ENCODE measurements at regions not wholly inside any gene's neighbourhood (a gene's known extent, or its start where the extent isn't known, plus 50 kb on each side); places are given as distances from the start of the nearest gene placed in this dataset.

- DNase-seq: no peak
Measured at GRCh38 chr21:31446226-31446855, 102.3 kb upstream of the TIAM1 start.

GRCh38 chr21:31445137-31445536 is 101.1 kb upstream of the TIAM1 start:
- Histone ChIP-seq H3K36me3 (ENCODE audit: control insufficient read depth, insufficient read depth, low read length) (no peaks in the 10 kb centered on the region), H3K4me1 (ENCODE audit: control insufficient read depth, insufficient read depth, low read length) (no peaks in the 10 kb centered on the region), H3K27me3 (ENCODE audit: control insufficient read depth, insufficient read depth, low read length) (no peaks in the 10 kb centered on the region), H3K9me3 (ENCODE audit: control insufficient read depth, low read depth, low read length) (no peaks in the 10 kb centered on the region), H3K27ac (ENCODE audit: low read length) (no peak overlapping the region), H3K4me3 (ENCODE audit: low read length) (no peak overlapping the region)
- 100% methylated on average over 2 of the region's 4 CpGs for WGBS (ENCODE audit: insufficient coverage, low lambda C conversion rate)
- no peak for DNase-seq

More at GRCh38 chr21:31446226-31446855, 102.3 kb upstream of the TIAM1 start:
- H3K4me1 ChIP-seq (ENCODE audit: control insufficient read depth, insufficient read depth, low read length): no peaks in the 10 kb centered on the region
- no peaks in the 10 kb centered on the region for H3K36me3 ChIP-seq (ENCODE audit: control insufficient read depth, insufficient read depth, low read length)
- no peaks in the 10 kb centered on the region for H3K27me3 ChIP-seq (ENCODE audit: control insufficient read depth, insufficient read depth, low read length)
- H3K9me3 ChIP-seq (ENCODE audit: control insufficient read depth, low read depth, low read length): no peaks in the 10 kb centered on the region
- 93% methylated on average over 3 of the region's 8 CpGs for WGBS (ENCODE audit: insufficient coverage, low lambda C conversion rate)
- H3K27ac ChIP-seq (ENCODE audit: low read length): no peak overlapping the region
- H3K4me3 ChIP-seq (ENCODE audit: low read length): no peak overlapping the region

GRCh38 chr21:31443736-31444521 is 99.9 kb upstream of the TIAM1 start:
- H3K4me1 ChIP-seq (ENCODE audit: control insufficient read depth, insufficient read depth, low read length): no peaks in the 10 kb centered on the region
- H3K27ac ChIP-seq (ENCODE audit: low read length): no peak overlapping the region
- no peaks in the 10 kb centered on the region for H3K9me3 ChIP-seq (ENCODE audit: control insufficient read depth, low read depth, low read length)
- DNase-seq: no peak
- no peaks in the 10 kb centered on the region for H3K27me3 ChIP-seq (ENCODE audit: control insufficient read depth, insufficient read depth, low read length)
- no peaks in the 10 kb centered on the region for H3K36me3 ChIP-seq (ENCODE audit: control insufficient read depth, insufficient read depth, low read length)
- 86% methylated on average over 1 of the region's 8 CpGs for WGBS (ENCODE audit: insufficient coverage, low lambda C conversion rate)
- no peak overlapping the region for H3K4me3 ChIP-seq (ENCODE audit: low read length)

- DNase-seq: no peak
- H3K27me3 ChIP-seq (ENCODE audit: control insufficient read depth, insufficient read depth, low read length): no peaks in the 10 kb centered on the region
- no CpG with 5 or more reads among the region's 6 CpGs for WGBS (ENCODE audit: insufficient coverage, low lambda C conversion rate)
- no peaks in the 10 kb centered on the region for H3K4me1 ChIP-seq (ENCODE audit: control insufficient read depth, insufficient read depth, low read length)
- H3K27ac ChIP-seq (ENCODE audit: low read length): no peak overlapping the region
- no peak overlapping the region for H3K4me3 ChIP-seq (ENCODE audit: low read length)
- H3K36me3 ChIP-seq (ENCODE audit: control insufficient read depth, insufficient read depth, low read length): no peaks in the 10 kb centered on the region
- H3K9me3 ChIP-seq (ENCODE audit: control insufficient read depth, low read depth, low read length): no peaks in the 10 kb centered on the region
Measured at GRCh38 chr21:31442339-31442738, 98.3 kb upstream of the TIAM1 start.

GRCh38 chr21:31429506-31429905 is 85.4 kb upstream of the TIAM1 start:
- Histone ChIP-seq H3K4me1 (ENCODE audit: control insufficient read depth, insufficient read depth, low read length) (no peaks in the 10 kb centered on the region), H3K4me3 (ENCODE audit: low read length) (no peak overlapping the region), H3K9me3 (ENCODE audit: control insufficient read depth, low read depth, low read length) (no peaks in the 10 kb centered on the region), H3K27ac (ENCODE audit: low read length) (no peak overlapping the region), H3K27me3 (ENCODE audit: control insufficient read depth, insufficient read depth, low read length) (no peaks in the 10 kb centered on the region), H3K36me3 (ENCODE audit: control insufficient read depth, insufficient read depth, low read length) (no peaks in the 10 kb centered on the region)
- WGBS (ENCODE audit: insufficient coverage, low lambda C conversion rate): no CpG with 5 or more reads among the region's 9 CpGs
- DNase-seq: no peak

GRCh38 chr21:31426235-31426797 is 82.3 kb upstream of the TIAM1 start:
- no peak for DNase-seq
- Histone ChIP-seq H3K9me3 (ENCODE audit: control insufficient read depth, low read depth, low read length) (no peaks in the 10 kb centered on the region), H3K4me3 (ENCODE audit: low read length) (no peak overlapping the region), H3K27ac (ENCODE audit: low read length) (no peak overlapping the region), H3K27me3 (ENCODE audit: control insufficient read depth, insufficient read depth, low read length) (no peaks in the 10 kb centered on the region), H3K36me3 (ENCODE audit: control insufficient read depth, insufficient read depth, low read length) (no peaks in the 10 kb centered on the region), H3K4me1 (ENCODE audit: control insufficient read depth, insufficient read depth, low read length) (no peaks in the 10 kb centered on the region)
- 100% methylated on average over 2 of the region's 5 CpGs for WGBS (ENCODE audit: insufficient coverage, low lambda C conversion rate)

GRCh38 chr21:31425138-31425537 is 81.1 kb upstream of the TIAM1 start:
- Histone ChIP-seq H3K9me3 (ENCODE audit: control insufficient read depth, low read depth, low read length) (no peaks in the 10 kb centered on the region), H3K36me3 (ENCODE audit: control insufficient read depth, insufficient read depth, low read length) (no peaks in the 10 kb centered on the region), H3K4me1 (ENCODE audit: control insufficient read depth, insufficient read depth, low read length) (no peaks in the 10 kb centered on the region), H3K4me3 (ENCODE audit: low read length) (no peak overlapping the region), H3K27me3 (ENCODE audit: control insufficient read depth, insufficient read depth, low read length) (no peaks in the 10 kb centered on the region), H3K27ac (ENCODE audit: low read length) (no peak overlapping the region)
- 36% methylated on average over 3 of the region's 5 CpGs for WGBS (ENCODE audit: insufficient coverage, low lambda C conversion rate)
- no peak for DNase-seq

GRCh38 chr21:31424058-31424457 is 80.0 kb upstream of the TIAM1 start:
- WGBS (ENCODE audit: insufficient coverage, low lambda C conversion rate): 66% methylated on average over 3 of the region's 6 CpGs
- DNase-seq: no peak
- Histone ChIP-seq H3K36me3 (ENCODE audit: control insufficient read depth, insufficient read depth, low read length) (no peaks in the 10 kb centered on the region), H3K27ac (ENCODE audit: low read length) (no peak overlapping the region), H3K27me3 (ENCODE audit: control insufficient read depth, insufficient read depth, low read length) (no peaks in the 10 kb centered on the region), H3K4me3 (ENCODE audit: low read length) (no peak overlapping the region), H3K4me1 (ENCODE audit: control insufficient read depth, insufficient read depth, low read length) (no peaks in the 10 kb centered on the region), H3K9me3 (ENCODE audit: control insufficient read depth, low read depth, low read length) (no peaks in the 10 kb centered on the region)

- no peak overlapping the region for H3K4me3 ChIP-seq (ENCODE audit: low read length)
- H3K4me1 ChIP-seq (ENCODE audit: control insufficient read depth, insufficient read depth, low read length): no peaks in the 10 kb centered on the region
- no peak for DNase-seq
- H3K27ac ChIP-seq (ENCODE audit: low read length): no peak overlapping the region
- no peaks in the 10 kb centered on the region for H3K27me3 ChIP-seq (ENCODE audit: control insufficient read depth, insufficient read depth, low read length)
- H3K36me3 ChIP-seq (ENCODE audit: control insufficient read depth, insufficient read depth, low read length): no peaks in the 10 kb centered on the region
- no peaks in the 10 kb centered on the region for H3K9me3 ChIP-seq (ENCODE audit: control insufficient read depth, low read depth, low read length)
- 100% methylated on average over 1 of the region's 8 CpGs for WGBS (ENCODE audit: insufficient coverage, low lambda C conversion rate)
Measured at GRCh38 chr21:31420988-31421387, 76.9 kb upstream of the TIAM1 start.

- Histone ChIP-seq H3K4me3 (ENCODE audit: low read length) (no peak overlapping the region), H3K27me3 (ENCODE audit: control insufficient read depth, insufficient read depth, low read length) (no peaks in the 10 kb centered on the region), H3K4me1 (ENCODE audit: control insufficient read depth, insufficient read depth, low read length) (no peaks in the 10 kb centered on the region), H3K36me3 (ENCODE audit: control insufficient read depth, insufficient read depth, low read length) (no peaks in the 10 kb centered on the region), H3K9me3 (ENCODE audit: control insufficient read depth, low read depth, low read length) (no peaks in the 10 kb centered on the region), H3K27ac (ENCODE audit: low read length) (no peak overlapping the region)
- WGBS (ENCODE audit: insufficient coverage, low lambda C conversion rate): no CpG with 5 or more reads among the region's 1 CpG
- no peak for DNase-seq
Measured at GRCh38 chr21:31420354-31420753, 76.3 kb upstream of the TIAM1 start.
